AG10803 (cell line): ENCODE measurements at regions not wholly inside any gene's neighbourhood (a gene's known extent, or its start where the extent isn't known, plus 50 kb on each side); places are given as distances from the start of the nearest gene placed in this dataset.

ENCODE experiments used
- DNase-seq: peaks from one replicate; pipeline ENCODE4 v3.0.0; 2010; ENCODE audit warnings: low read depth
- H3K4me3 ChIP-seq: 2 replicates; pipeline ENCODE4 v1.5.1; 2011; ENCODE audit warnings: mild to moderate bottlenecking, low read length, control low read depth
- CTCF ChIP-seq: conservative IDR thresholded peaks from 2 replicates; pipeline ENCODE4 v1.5.1; 2011; ENCODE audit warnings: mild to moderate bottlenecking, low read length, control low read depth, inconsistent platforms

GRCh38 chr1:191260056-191260455 is 782.4 kb upstream of the BRINP3 start:
- no peak for TF ChIP-seq CTCF
- H3K4me3 ChIP-seq: no peak overlapping the region
- DNase-seq: no peak

DNA sequence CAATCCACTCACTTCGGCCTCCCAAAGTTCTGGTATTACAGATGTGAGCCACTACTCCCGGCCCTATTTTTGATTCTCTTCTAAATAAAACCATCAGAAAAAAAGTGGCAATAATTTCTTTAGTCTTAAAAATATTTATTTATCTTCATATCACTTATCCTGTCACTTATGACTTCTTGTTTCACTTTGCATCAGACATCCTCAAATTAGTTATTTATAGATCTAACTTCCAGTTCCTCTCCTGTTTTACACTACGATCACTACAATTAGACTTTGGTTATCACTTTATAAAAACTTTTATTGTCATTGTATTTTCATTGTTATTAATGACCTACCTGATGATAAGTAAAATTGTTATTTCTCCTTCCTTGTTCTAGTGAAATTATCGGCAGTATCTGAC is 783.4 kb upstream of the BRINP3 start:
- no peak overlapping the region for H3K4me3 ChIP-seq
- no peak for TF ChIP-seq CTCF
- DNase-seq: no peak

- DNase-seq: no peak
- H3K4me3 ChIP-seq: no peak overlapping the region
- TF ChIP-seq CTCF: no peak
These were observed 801.7 kb upstream of the BRINP3 start for GRCh38 chr1:191279266-191279800.

GRCh38 chr1:191284175-191284574 is 806.5 kb upstream of the BRINP3 start:
- DNase-seq: no peak
- no peak overlapping the region for H3K4me3 ChIP-seq
- no peak for TF ChIP-seq CTCF

- no peak for DNase-seq
- H3K4me3 ChIP-seq: no peak overlapping the region
- TF ChIP-seq CTCF: no peak
These were observed 812.8 kb upstream of the BRINP3 start for GRCh38 chr1:191290441-191290840.

- no peak for TF ChIP-seq CTCF
- no peak for DNase-seq
- no peak overlapping the region for H3K4me3 ChIP-seq
These were observed 827.7 kb upstream of the BRINP3 start for GRCh38 chr1:191305370-191305769.

GRCh38 chr1:191306916-191307315 is 829.3 kb upstream of the BRINP3 start:
- TF ChIP-seq CTCF: no peak
- H3K4me3 ChIP-seq: no peak overlapping the region

More at GRCh38 chr1:191306916-191307315, 829.3 kb upstream of the BRINP3 start:
- DNase-seq: no peak
